Middle frontal gyrus (tissue), 1 donor: ENCODE measurements at regions not wholly inside any gene's neighbourhood (a gene's known extent, or its start where the extent isn't known, plus 50 kb on each side); places are given as distances from the start of the nearest gene placed in this dataset.

Experiments
- DNase-seq: peaks from one replicate; pipeline ENCODE4 v3.0.0-alpha.2; 2015; ENCODE audit warnings: low spot score; ENCODE audit errors: extremely low spot score

GRCh38 chr16:73756289-73757178 lies 540.1 kb upstream of the PSMD7 start:
- DNase-seq: no peak

GRCh38 chr16:73753931-73754330 lies 542.7 kb upstream of the PSMD7 start:
- no peak for DNase-seq

- no peak for DNase-seq
Observed at GRCh38 chr16:73750639-73751038, 546.0 kb upstream of the PSMD7 start.

GRCh38 chr16:73747328-73747727 lies 549.3 kb upstream of the PSMD7 start:
- DNase-seq: no peak

GRCh38 chr16:73746554-73746953 lies 550.1 kb upstream of the PSMD7 start:
- no peak for DNase-seq

GRCh38 chr16:73743665-73744496 lies 552.7 kb upstream of the PSMD7 start:
- DNase-seq: no peak

GRCh38 chr16:73739049-73739769 lies 557.4 kb upstream of the PSMD7 start:
- no peak for DNase-seq

GRCh38 chr16:73738266-73738665 lies 558.3 kb upstream of the PSMD7 start:
- DNase-seq: no peak

GRCh38 chr16:73737637-73738036 lies 559.0 kb upstream of the PSMD7 start:
- no peak for DNase-seq

- DNase-seq: no peak
Observed at GRCh38 chr16:73735954-73736353, 560.7 kb upstream of the PSMD7 start.

- DNase-seq: no peak
Observed at GRCh38 chr16:73735018-73735417, 561.6 kb upstream of the PSMD7 start.

GRCh38 chr16:73732681-73733080 lies 563.9 kb upstream of the PSMD7 start:
- DNase-seq: no peak

GRCh38 chr16:73732143-73732542 lies 564.5 kb upstream of the PSMD7 start:
- DNase-seq: no peak

GRCh38 chr16:73730481-73731090 lies 566.0 kb upstream of the PSMD7 start:
- DNase-seq: no peak

- no peak for DNase-seq
Observed at GRCh38 chr16:73725156-73725555, 571.5 kb upstream of the PSMD7 start.

- DNase-seq: no peak
Observed at GRCh38 chr16:73724503-73724902, 572.1 kb upstream of the PSMD7 start.

GRCh38 chr16:73717266-73717974 lies 579.2 kb upstream of the PSMD7 start:
- no peak for DNase-seq

- no peak for DNase-seq
Observed at GRCh38 chr16:73714976-73715375, 581.6 kb upstream of the PSMD7 start.

- DNase-seq: no peak
Observed at GRCh38 chr16:73713778-73714495, 582.7 kb upstream of the PSMD7 start.

GRCh38 chr16:73713251-73713650 lies 583.4 kb upstream of the PSMD7 start:
- peak; percentile 82 for DNase-seq
